ENCODE measurements at regions not wholly inside any gene's neighbourhood (a gene's known extent, or its start where the extent isn't known, plus 50 kb on each side); places are given as distances from the start of the nearest gene placed in this dataset.

GRCh38 chr5:133749331-133749985 lies 137.1 kb upstream of the FSTL4 start:
- H3K27ac ChIP-seq, result no peak overlapping the region
- H3K36me3 ChIP-seq, result no peaks in the 10 kb centered on the region
- no peak for DNase-seq (ENCODE audit: low spot score in 2 of 2)
- H3K9me3 ChIP-seq, result no peaks in the 10 kb centered on the region
- 76 to 89% methylated on average over 3 of the region's 3 CpGs for WGBS, 2 donors
- H3K4me3 ChIP-seq, result no peak overlapping the region
- no peaks in the 10 kb centered on the region for H3K4me1 ChIP-seq
- H3K27me3 ChIP-seq, result no peaks in the 10 kb centered on the region
- TF ChIP-seq EP300 (IDR thresholded peaks at IDR 0.05), result no peak
- no peak for TF ChIP-seq POLR2A (IDR thresholded peaks at IDR 0.05)
- no peak for TF ChIP-seq CTCF (IDR thresholded peaks at IDR 0.05)

GRCh38 chr5:133746834-133747233 lies 134.5 kb upstream of the FSTL4 start:
- no peak overlapping the region for H3K27ac ChIP-seq
- 81 to 92% methylated on average over 4 of the region's 4 CpGs for WGBS, 2 donors
- no peak for DNase-seq (ENCODE audit: low spot score in 2 of 2)
- no peaks in the 10 kb centered on the region for H3K27me3 ChIP-seq
- TF ChIP-seq EP300 (IDR thresholded peaks at IDR 0.05) (no peak), CTCF (IDR thresholded peaks at IDR 0.05) (no peak), POLR2A (IDR thresholded peaks at IDR 0.05) (no peak)
- H3K9me3 ChIP-seq, result no peaks in the 10 kb centered on the region
- H3K36me3 ChIP-seq, result no peaks in the 10 kb centered on the region
- H3K4me3 ChIP-seq, result no peak overlapping the region
- H3K4me1 ChIP-seq, result no peaks in the 10 kb centered on the region

GRCh38 chr5:133744960-133745308 lies 132.6 kb upstream of the FSTL4 start:
- H3K27ac ChIP-seq, result no peak overlapping the region
- WGBS, 2 donors, result 57 to 75% methylated on average over 3 of the region's 3 CpGs
- TF ChIP-seq CTCF (IDR thresholded peaks at IDR 0.05) (no peak), EP300 (IDR thresholded peaks at IDR 0.05) (no peak), POLR2A (IDR thresholded peaks at IDR 0.05) (no peak)
- H3K36me3 ChIP-seq, result no peaks in the 10 kb centered on the region
- no peak overlapping the region for H3K4me3 ChIP-seq
- no peak for DNase-seq (ENCODE audit: low spot score in 2 of 2)
- no peaks in the 10 kb centered on the region for H3K4me1 ChIP-seq
- no peaks in the 10 kb centered on the region for H3K27me3 ChIP-seq
- H3K9me3 ChIP-seq, result no peaks in the 10 kb centered on the region

GRCh38 chr5:133744051-133744959 lies 132.0 kb upstream of the FSTL4 start:
- Histone ChIP-seq H3K9me3 (no peaks in the 10 kb centered on the region), H3K4me3 (no peak overlapping the region), H3K36me3 (no peaks in the 10 kb centered on the region), H3K27me3 (no peaks in the 10 kb centered on the region), H3K4me1 (no peaks in the 10 kb centered on the region), H3K27ac (no peak overlapping the region)
- DNase-seq (ENCODE audit: low spot score in 2 of 2), result no peak
- WGBS, 2 donors, result 72 to 75% methylated on average over 14 of the region's 14 CpGs
- TF ChIP-seq CTCF (IDR thresholded peaks at IDR 0.05) (no peak), EP300 (IDR thresholded peaks at IDR 0.05) (no peak), POLR2A (IDR thresholded peaks at IDR 0.05) (no peak)

GRCh38 chr5:133742431-133742988 lies 130.2 kb upstream of the FSTL4 start:
- no peaks in the 10 kb centered on the region for H3K36me3 ChIP-seq
- H3K27ac ChIP-seq, result no peak overlapping the region
- TF ChIP-seq POLR2A (IDR thresholded peaks at IDR 0.05) (no peak), EP300 (IDR thresholded peaks at IDR 0.05) (no peak), CTCF (IDR thresholded peaks at IDR 0.05) (no peak)
- H3K27me3 ChIP-seq, result no peaks in the 10 kb centered on the region
- no peaks in the 10 kb centered on the region for H3K9me3 ChIP-seq
- H3K4me3 ChIP-seq, result no peak overlapping the region
- H3K4me1 ChIP-seq, result no peaks in the 10 kb centered on the region
- 73 to 77% methylated on average over 12 of the region's 12 CpGs for WGBS, 2 donors
- no peak for DNase-seq (ENCODE audit: low spot score in 2 of 2)

Data from tibial nerve (tissue), 4 donors.